ENCODE measurements at regions not wholly inside any gene's neighbourhood (a gene's known extent, or its start where the extent isn't known, plus 50 kb on each side); places are given as distances from the start of the nearest gene placed in this dataset.
"Not testable (repeated sequence)": the region's sequence is repeated elsewhere in the genome, so short reads cannot be mapped to it uniquely, and the experiment has no call there.

DNA sequence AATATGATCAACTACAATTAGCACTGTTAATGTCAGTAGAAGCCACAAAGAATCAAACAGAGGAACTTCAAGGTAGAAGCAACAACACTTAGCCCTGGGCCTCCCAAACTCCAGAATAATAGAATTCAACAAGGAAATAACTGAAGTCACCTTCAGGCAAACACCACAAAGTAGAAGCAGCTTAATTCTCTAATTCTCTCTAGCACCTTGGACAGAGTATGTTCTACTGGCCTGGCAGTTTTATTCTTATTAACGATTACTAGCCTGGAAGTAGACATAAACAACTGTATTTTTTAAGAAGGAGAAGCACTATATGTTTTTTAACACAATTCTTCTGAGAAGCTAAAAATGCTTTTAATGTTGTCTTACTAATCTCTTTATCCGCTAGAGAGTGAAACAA lies 911.9 kb downstream of the DTWD2 start:
- no peaks in the 10 kb centered on the region for H3K36me3 ChIP-seq (ENCODE audit: control insufficient read depth, insufficient read depth, low read length)
- no peaks in the 10 kb centered on the region for H3K4me1 ChIP-seq (ENCODE audit: control insufficient read depth, low read depth, low read length)
- no CpG with 5 or more reads among the region's 2 CpGs for WGBS (ENCODE audit: extremely low coverage, insufficient coverage, low lambda C conversion rate)

DNA sequence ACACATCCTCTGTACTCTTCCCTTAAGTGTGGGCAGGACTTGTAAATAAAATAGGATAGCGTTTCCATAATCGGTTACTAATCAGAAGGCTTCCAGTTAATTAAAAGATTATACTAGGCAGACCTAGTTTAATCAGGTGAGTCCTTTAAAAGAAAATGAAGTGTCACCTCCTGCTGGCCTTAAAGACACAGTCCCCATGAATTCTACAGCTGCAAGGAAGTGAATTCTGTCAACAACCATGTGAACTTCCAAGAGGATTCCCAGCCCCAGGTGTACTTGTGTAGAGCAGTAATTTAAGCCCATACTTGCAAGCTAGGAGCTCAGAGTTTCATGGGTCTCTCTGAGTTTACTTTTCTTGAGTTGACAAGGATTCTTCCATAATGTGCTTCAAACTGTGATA lies 918.3 kb downstream of the DTWD2 start:
- Histone ChIP-seq H2BK15ac (replicated peaks; ENCODE audit: low read depth) (no peak overlapping the region), H3K4me2 (ENCODE audit: low read length) (no peak overlapping the region), H4K5ac (ENCODE audit: low read length) (no peak overlapping the region), H2BK5ac (ENCODE audit: low read length) (no peak overlapping the region), H3K27me3 (ENCODE audit: insufficient read depth, low read length, poor library complexity) (no peaks in the 10 kb centered on the region), H3K4me1 (ENCODE audit: control insufficient read depth, low read depth, low read length) (no peaks in the 10 kb centered on the region), H2BK120ac (ENCODE audit: low read depth, low read length) (no peak overlapping the region), H3K36me3 (ENCODE audit: control insufficient read depth, insufficient read depth, low read length) (no peaks in the 10 kb centered on the region), H3K79me2 (ENCODE audit: control insufficient read depth, insufficient read depth, low read length) (no peaks in the 10 kb centered on the region), H3K56ac (ENCODE audit: low read length) (no peak overlapping the region), H3K27ac (ENCODE audit: low read depth, low read length) (no peak overlapping the region), H2AK5ac (ENCODE audit: low read length) (no peak overlapping the region), H3K4ac (ENCODE audit: low read depth, low read length) (no peak overlapping the region), H3K9ac (ENCODE audit: low read length) (no peak overlapping the region), H3K18ac (ENCODE audit: low read length) (no peak overlapping the region), H3K4me3 (ENCODE audit: low read length) (no peak overlapping the region), H3K23ac (ENCODE audit: low read length) (no peak overlapping the region), H3K79me1 (ENCODE audit: low read length) (no peaks in the 10 kb centered on the region), H4K8ac (ENCODE audit: low read depth, low read length) (no peak overlapping the region)
- no CpG with 5 or more reads among the region's 2 CpGs for WGBS (ENCODE audit: extremely low coverage, insufficient coverage, low lambda C conversion rate)
- peak; percentile 67 for DNase-seq

More for the DNA sequence above, 911.9 kb downstream of the DTWD2 start:
- Histone ChIP-seq H4K5ac (ENCODE audit: low read length) (no peak overlapping the region), H3K9ac (ENCODE audit: low read length) (no peak overlapping the region), H4K8ac (ENCODE audit: low read depth, low read length) (no peak overlapping the region), H3K4ac (ENCODE audit: low read depth, low read length) (no peak overlapping the region), H3K79me1 (ENCODE audit: low read length) (no peaks in the 10 kb centered on the region), H3K56ac (ENCODE audit: low read length) (no peak overlapping the region), H2BK120ac (ENCODE audit: low read depth, low read length) (no peak overlapping the region), H3K4me2 (ENCODE audit: low read length) (no peak overlapping the region), H2BK5ac (ENCODE audit: low read length) (no peak overlapping the region), H2AK5ac (ENCODE audit: low read length) (no peak overlapping the region), H3K23ac (ENCODE audit: low read length) (no peak overlapping the region), H3K27ac (ENCODE audit: low read depth, low read length) (no peak overlapping the region), H3K4me3 (ENCODE audit: low read length) (no peak overlapping the region), H3K18ac (ENCODE audit: low read length) (no peak overlapping the region), H2BK15ac (replicated peaks; ENCODE audit: low read depth) (no peak overlapping the region), H3K79me2 (ENCODE audit: control insufficient read depth, insufficient read depth, low read length) (no peaks in the 10 kb centered on the region), H3K27me3 (ENCODE audit: insufficient read depth, low read length, poor library complexity) (no peaks in the 10 kb centered on the region)
- no peak for DNase-seq

DNA sequence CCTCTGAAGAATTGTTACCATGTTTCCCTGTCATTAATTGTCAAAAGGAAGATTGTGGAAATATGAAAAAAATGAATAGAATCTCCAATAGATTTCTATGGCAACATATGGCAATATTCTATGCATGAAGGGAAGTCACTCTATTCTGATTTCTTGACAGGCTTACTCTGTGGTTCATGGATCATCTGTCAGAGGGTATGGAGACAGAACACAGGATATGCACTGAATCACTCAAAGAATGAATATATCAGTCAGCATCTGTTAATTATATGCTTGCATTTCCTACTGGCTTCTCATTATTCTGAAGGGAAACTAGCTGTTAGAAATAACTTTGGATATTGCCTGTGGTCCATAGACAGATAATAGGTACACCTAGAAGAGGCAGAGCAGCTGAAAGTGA lies 918.9 kb downstream of the DTWD2 start:
- Histone ChIP-seq H3K4ac (ENCODE audit: low read depth, low read length) (no peak overlapping the region), H2BK120ac (ENCODE audit: low read depth, low read length) (no peak overlapping the region), H3K36me3 (ENCODE audit: control insufficient read depth, insufficient read depth, low read length) (no peaks in the 10 kb centered on the region), H3K4me1 (ENCODE audit: control insufficient read depth, low read depth, low read length) (no peaks in the 10 kb centered on the region), H3K79me1 (ENCODE audit: low read length) (no peaks in the 10 kb centered on the region), H4K5ac (ENCODE audit: low read length) (no peak overlapping the region), H2BK15ac (replicated peaks; ENCODE audit: low read depth) (no peak overlapping the region), H3K23ac (ENCODE audit: low read length) (no peak overlapping the region), H2AK5ac (ENCODE audit: low read length) (no peak overlapping the region), H3K56ac (ENCODE audit: low read length) (no peak overlapping the region), H3K9ac (ENCODE audit: low read length) (no peak overlapping the region), H3K4me2 (ENCODE audit: low read length) (no peak overlapping the region), H2BK5ac (ENCODE audit: low read length) (no peak overlapping the region), H3K27ac (ENCODE audit: low read depth, low read length) (no peak overlapping the region), H3K79me2 (ENCODE audit: control insufficient read depth, insufficient read depth, low read length) (no peaks in the 10 kb centered on the region), H3K18ac (ENCODE audit: low read length) (no peak overlapping the region), H3K4me3 (ENCODE audit: low read length) (no peak overlapping the region), H4K8ac (ENCODE audit: low read depth, low read length) (no peak overlapping the region), H3K27me3 (ENCODE audit: insufficient read depth, low read length, poor library complexity) (no peaks in the 10 kb centered on the region)
- DNase-seq = no peak

DNA sequence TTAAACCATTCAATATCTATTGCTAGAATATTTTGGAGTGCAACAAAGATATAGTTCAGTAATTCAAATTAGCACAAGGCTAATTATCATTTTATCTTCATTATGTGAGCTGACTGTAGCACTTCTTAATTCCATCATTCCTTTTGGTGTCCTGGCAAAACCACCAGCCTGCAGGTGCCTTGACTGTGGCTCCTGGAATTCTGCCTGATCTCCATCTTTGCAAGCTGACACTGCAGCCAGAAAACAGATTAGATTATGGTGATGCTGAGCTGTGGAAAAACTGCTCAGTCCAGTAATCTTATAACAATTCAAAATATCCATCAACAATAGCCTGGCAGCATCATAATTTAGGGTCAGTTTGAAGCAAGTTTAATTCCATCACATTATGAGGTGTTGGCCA lies 919.5 kb downstream of the DTWD2 start:
- H3K56ac ChIP-seq (ENCODE audit: low read length) = no peak overlapping the region
- no peaks in the 10 kb centered on the region for H3K4me1 ChIP-seq (ENCODE audit: control insufficient read depth, low read depth, low read length)
- H3K9ac ChIP-seq (ENCODE audit: low read length) = no peak overlapping the region
- H2AK5ac ChIP-seq (ENCODE audit: low read length) = no peak overlapping the region
- H4K5ac ChIP-seq (ENCODE audit: low read length) = no peak overlapping the region
- no peaks in the 10 kb centered on the region for H3K27me3 ChIP-seq (ENCODE audit: insufficient read depth, low read length, poor library complexity)
- no peak overlapping the region for H3K4ac ChIP-seq (ENCODE audit: low read depth, low read length)
- H3K27ac ChIP-seq (ENCODE audit: low read depth, low read length) = no peak overlapping the region
- H4K8ac ChIP-seq (ENCODE audit: low read depth, low read length) = no peak overlapping the region
- no peak for DNase-seq
- H3K79me2 ChIP-seq (ENCODE audit: control insufficient read depth, insufficient read depth, low read length) = no peaks in the 10 kb centered on the region
- no peak overlapping the region for H2BK120ac ChIP-seq (ENCODE audit: low read depth, low read length)
- H3K79me1 ChIP-seq (ENCODE audit: low read length) = no peaks in the 10 kb centered on the region
- H3K36me3 ChIP-seq (ENCODE audit: control insufficient read depth, insufficient read depth, low read length) = no peaks in the 10 kb centered on the region
- H2BK15ac ChIP-seq (replicated peaks; ENCODE audit: low read depth) = no peak overlapping the region
- no peak overlapping the region for H3K18ac ChIP-seq (ENCODE audit: low read length)
- H3K4me2 ChIP-seq (ENCODE audit: low read length) = no peak overlapping the region
- no peak overlapping the region for H3K23ac ChIP-seq (ENCODE audit: low read length)
- H2BK5ac ChIP-seq (ENCODE audit: low read length) = no peak overlapping the region
- no peak overlapping the region for H3K4me3 ChIP-seq (ENCODE audit: low read length)

DNA sequence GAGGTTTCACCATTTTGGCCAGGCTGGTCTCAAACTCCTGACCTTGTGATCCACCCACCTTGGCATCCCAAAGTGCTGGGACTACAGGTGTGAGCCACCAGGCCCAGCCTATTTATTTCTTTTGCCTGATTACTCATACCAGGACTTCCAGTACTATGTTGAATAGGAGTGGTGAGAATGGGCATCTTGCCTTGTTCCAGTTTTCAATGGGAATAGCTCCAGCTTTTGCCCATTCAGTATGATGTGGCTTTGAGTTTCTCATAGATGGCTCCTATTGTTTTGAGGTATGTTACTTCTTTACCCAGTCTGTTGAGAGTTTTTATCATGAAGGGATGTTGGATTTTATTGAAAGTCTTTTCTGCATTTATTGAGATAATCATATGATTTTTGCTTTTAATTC lies 924.5 kb downstream of the DTWD2 start:
- not testable (repeated sequence) for H3K4me1 ChIP-seq (ENCODE audit: control insufficient read depth, low read depth, low read length); H3K56ac ChIP-seq (ENCODE audit: low read length); DNase-seq; H4K5ac ChIP-seq (ENCODE audit: low read length); H3K79me1 ChIP-seq (ENCODE audit: low read length); H3K9ac ChIP-seq (ENCODE audit: low read length); H2BK15ac ChIP-seq (replicated peaks; ENCODE audit: low read depth); H2AK5ac ChIP-seq (ENCODE audit: low read length); H3K23ac ChIP-seq (ENCODE audit: low read length); H3K4me3 ChIP-seq (ENCODE audit: low read length); H3K27ac ChIP-seq (ENCODE audit: low read depth, low read length); H2BK120ac ChIP-seq (ENCODE audit: low read depth, low read length); H3K4me2 ChIP-seq (ENCODE audit: low read length); H3K79me2 ChIP-seq (ENCODE audit: control insufficient read depth, insufficient read depth, low read length); H3K27me3 ChIP-seq (ENCODE audit: insufficient read depth, low read length, poor library complexity); H3K18ac ChIP-seq (ENCODE audit: low read length); H2BK5ac ChIP-seq (ENCODE audit: low read length); H3K36me3 ChIP-seq (ENCODE audit: control insufficient read depth, insufficient read depth, low read length); H3K4ac ChIP-seq (ENCODE audit: low read depth, low read length); H4K8ac ChIP-seq (ENCODE audit: low read depth, low read length)

DNA sequence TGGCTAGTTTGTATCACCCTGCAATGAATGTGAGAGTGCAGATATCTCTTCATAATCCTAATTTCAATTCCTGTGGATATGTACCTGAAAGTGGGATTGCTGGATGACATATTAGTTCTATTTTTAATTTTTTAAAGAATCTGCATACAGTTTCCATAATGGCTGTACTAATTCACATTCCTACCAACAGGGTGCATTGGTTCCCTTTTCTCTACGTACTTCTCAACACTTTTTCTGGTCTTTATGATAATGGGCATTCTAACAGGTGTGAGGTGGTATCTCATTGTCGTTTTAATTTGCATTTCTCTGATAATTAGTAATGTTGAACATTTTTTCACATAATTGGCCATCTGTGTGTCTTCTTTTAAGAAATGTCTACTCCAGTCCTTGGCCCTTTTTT lies 927.5 kb downstream of the DTWD2 start:
- no peaks in the 10 kb centered on the region for H3K4me1 ChIP-seq (ENCODE audit: control insufficient read depth, low read depth, low read length)
- H3K27me3 ChIP-seq (ENCODE audit: insufficient read depth, low read length, poor library complexity) = no peaks in the 10 kb centered on the region
- H3K4ac ChIP-seq (ENCODE audit: low read depth, low read length) = no peak overlapping the region
- H3K36me3 ChIP-seq (ENCODE audit: control insufficient read depth, insufficient read depth, low read length) = no peaks in the 10 kb centered on the region
- no peak overlapping the region for H2AK5ac ChIP-seq (ENCODE audit: low read length)
- DNase-seq = peak; percentile 24
- no peak overlapping the region for H3K9ac ChIP-seq (ENCODE audit: low read length)
- H3K4me2 ChIP-seq (ENCODE audit: low read length) = no peak overlapping the region
- no peak overlapping the region for H3K56ac ChIP-seq (ENCODE audit: low read length)
- H4K5ac ChIP-seq (ENCODE audit: low read length) = no peak overlapping the region
- H3K23ac ChIP-seq (ENCODE audit: low read length) = no peak overlapping the region
- no peak overlapping the region for H4K8ac ChIP-seq (ENCODE audit: low read depth, low read length)
- H3K79me1 ChIP-seq (ENCODE audit: low read length) = no peaks in the 10 kb centered on the region
- H3K18ac ChIP-seq (ENCODE audit: low read length) = no peak overlapping the region
- H3K79me2 ChIP-seq (ENCODE audit: control insufficient read depth, insufficient read depth, low read length) = no peaks in the 10 kb centered on the region
- no peak overlapping the region for H2BK15ac ChIP-seq (replicated peaks; ENCODE audit: low read depth)
- no peak overlapping the region for H3K27ac ChIP-seq (ENCODE audit: low read depth, low read length)
- no peak overlapping the region for H2BK5ac ChIP-seq (ENCODE audit: low read length)
- H3K4me3 ChIP-seq (ENCODE audit: low read length) = no peak overlapping the region
- no peak overlapping the region for H2BK120ac ChIP-seq (ENCODE audit: low read depth, low read length)
- no CpG with 5 or more reads among the region's 2 CpGs for WGBS (ENCODE audit: extremely low coverage, insufficient coverage, low lambda C conversion rate)
